Calu3 (cell line): ENCODE measurements at regions not wholly inside any gene's neighbourhood (a gene's known extent, or its start where the extent isn't known, plus 50 kb on each side); places are given as distances from the start of the nearest gene placed in this dataset.

Experiments
- BruUV-seq: library from RNA; stranded (reverse); fragments of 400-500 nt; replicated peaks from 2 replicates; lab custom pipeline; 2021; lab: Mats Ljungman, UMichigan
- CTCF ChIA-PET: fragments of 300-600 bp; sonication (Branson Sonifier 250); formaldehyde crosslinking; loops from one replicate; lab custom pipeline; 2022; ENCODE audit warnings: antibody characterized with exemption; lab: Charles Lee
- DNase-seq: peaks from one replicate; pipeline ENCODE4 v3.0.0; 2022
- H3K27ac Mint-ChIP-seq: one replicate; pipeline ENCODE4 v1.8.0; 2022; ENCODE audit warnings: mixed read lengths; ENCODE audit not compliant: unreplicated experiment
- H3K27me3 Mint-ChIP-seq: one replicate; pipeline ENCODE4 v1.8.0; 2022; ENCODE audit warnings: mixed read lengths; ENCODE audit not compliant: unreplicated experiment
- H3K36me3 Mint-ChIP-seq: one replicate; pipeline ENCODE4 v1.8.0; 2022; ENCODE audit warnings: mild to moderate bottlenecking, moderate library complexity, mixed read lengths; ENCODE audit not compliant: insufficient read depth, unreplicated experiment
- H3K4me1 Mint-ChIP-seq: one replicate; pipeline ENCODE4 v1.8.0; 2022; ENCODE audit warnings: mild to moderate bottlenecking, low read depth, mixed read lengths; ENCODE audit not compliant: unreplicated experiment
- H3K4me3 Mint-ChIP-seq: one replicate; pipeline ENCODE4 v1.8.0; 2022; ENCODE audit warnings: mild to moderate bottlenecking, low read depth, moderate library complexity, mixed read lengths; ENCODE audit not compliant: unreplicated experiment
- H3K9me3 Mint-ChIP-seq: one replicate; pipeline ENCODE4 v1.8.0; 2022; ENCODE audit warnings: low read depth, mixed read lengths; ENCODE audit not compliant: unreplicated experiment
- CTCF ChIP-seq: fragments of 200-600 bp; IDR thresholded peaks from one replicate; pipeline ENCODE4 v1.8.0; 2022; ENCODE audit warnings: antibody characterized with exemption; ENCODE audit not compliant: unreplicated experiment
- intact Hi-C: fragments of 100-400 bp; cut with micrococcal nuclease; formaldehyde crosslinking; loops from one replicate; pipeline ENCODE4 v1.10.0; 2022; ENCODE audit not compliant: unreplicated experiment

- H3K27ac Mint-ChIP-seq: no peak overlapping the region
- H3K9me3 Mint-ChIP-seq: peaks cover 2% of the 10 kb centered on the region
- H3K27me3 Mint-ChIP-seq: peaks cover 82% of the 10 kb centered on the region
- CTCF ChIA-PET: no interaction called here
- no peaks in the 10 kb centered on the region for H3K4me1 Mint-ChIP-seq
- no peaks in the 10 kb centered on the region for H3K36me3 Mint-ChIP-seq
- intact Hi-C loops: no loop called here
- BruUV-seq: no TSS peak
- DNase-seq: no peak
- no peak for TF ChIP-seq CTCF
- H3K4me3 Mint-ChIP-seq: no peak overlapping the region
Measured at GRCh38 chr12:131527736-131528135, 183.2 kb upstream of the SFSWAP start.

- no TSS peak for BruUV-seq
- intact Hi-C loops: no loop called here
- Mint-ChIP-seq H3K27me3 (peaks cover 82% of the 10 kb centered on the region), H3K36me3 (no peaks in the 10 kb centered on the region), H3K4me1 (no peaks in the 10 kb centered on the region), H3K9me3 (peaks cover 2% of the 10 kb centered on the region), H3K4me3 (no peak overlapping the region), H3K27ac (no peak overlapping the region)
- no peak for TF ChIP-seq CTCF
- DNase-seq: no peak
- CTCF ChIA-PET: no interaction called here
Measured at GRCh38 chr12:131528144-131528543, 182.7 kb upstream of the SFSWAP start.

GRCh38 chr12:131528667-131529066 is 182.2 kb upstream of the SFSWAP start:
- no peak for DNase-seq
- CTCF ChIA-PET: no interaction called here
- Mint-ChIP-seq H3K36me3 (no peaks in the 10 kb centered on the region), H3K9me3 (no peaks in the 10 kb centered on the region), H3K27ac (no peak overlapping the region), H3K4me1 (no peaks in the 10 kb centered on the region), H3K4me3 (no peak overlapping the region), H3K27me3 (peaks cover 82% of the 10 kb centered on the region)
- BruUV-seq: no TSS peak
- intact Hi-C loops: no loop called here
- no peak for TF ChIP-seq CTCF

- Mint-ChIP-seq H3K27ac (no peak overlapping the region), H3K4me1 (no peaks in the 10 kb centered on the region), H3K4me3 (no peak overlapping the region), H3K36me3 (no peaks in the 10 kb centered on the region), H3K27me3 (peaks cover 82% of the 10 kb centered on the region), H3K9me3 (no peaks in the 10 kb centered on the region)
- no TSS peak for BruUV-seq
- no peak for TF ChIP-seq CTCF
- CTCF ChIA-PET: no interaction called here
- no peak for DNase-seq
- intact Hi-C loops: no loop called here
Measured at GRCh38 chr12:131529196-131530040, 181.5 kb upstream of the SFSWAP start.
